HG03095 (cell line): ENCODE measurements at regions not wholly inside any gene's neighbourhood (a gene's known extent, or its start where the extent isn't known, plus 50 kb on each side); places are given as distances from the start of the nearest gene placed in this dataset.

Experiments used
- ATAC-seq: cut with Tn5 transposase; IDR thresholded peaks from one replicate; pipeline ENCODE4 v1.9.1; 2021; ENCODE audit warnings: moderate library complexity; ENCODE audit not compliant: unreplicated experiment

DNA sequence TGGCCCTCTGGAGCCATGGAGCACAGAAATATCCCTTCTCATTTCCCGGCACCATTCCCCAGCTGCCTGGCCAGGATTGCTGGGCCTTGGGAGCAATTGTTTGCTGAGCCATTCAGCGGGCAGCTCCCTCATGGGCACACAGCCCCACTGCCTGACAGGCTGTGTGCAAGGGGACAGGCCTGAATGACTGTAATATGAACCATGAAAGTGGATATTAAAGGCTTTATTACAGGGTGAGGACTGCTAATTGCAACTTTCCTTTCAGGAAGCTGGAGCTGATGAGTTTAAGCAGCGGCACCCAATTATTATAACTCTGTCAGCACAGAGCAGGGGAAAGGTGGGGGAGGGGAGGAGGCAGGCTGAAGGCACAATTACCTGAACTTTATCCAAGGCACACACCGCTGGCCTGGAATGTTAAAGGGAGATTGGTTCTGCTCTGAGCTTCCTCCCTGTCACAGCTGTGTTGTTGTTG is 159.8 kb upstream of the SDK2 start:
- ATAC-seq: no peak

- ATAC-seq: no peak
Observed at GRCh38 chr17:73806768-73807167, 162.5 kb upstream of the SDK2 start.

- ATAC-seq: no peak
Observed at GRCh38 chr17:73813201-73813600, 169.0 kb upstream of the SDK2 start.

GRCh38 chr17:73814075-73814474 is 169.8 kb upstream of the SDK2 start:
- ATAC-seq: no peak

DNA sequence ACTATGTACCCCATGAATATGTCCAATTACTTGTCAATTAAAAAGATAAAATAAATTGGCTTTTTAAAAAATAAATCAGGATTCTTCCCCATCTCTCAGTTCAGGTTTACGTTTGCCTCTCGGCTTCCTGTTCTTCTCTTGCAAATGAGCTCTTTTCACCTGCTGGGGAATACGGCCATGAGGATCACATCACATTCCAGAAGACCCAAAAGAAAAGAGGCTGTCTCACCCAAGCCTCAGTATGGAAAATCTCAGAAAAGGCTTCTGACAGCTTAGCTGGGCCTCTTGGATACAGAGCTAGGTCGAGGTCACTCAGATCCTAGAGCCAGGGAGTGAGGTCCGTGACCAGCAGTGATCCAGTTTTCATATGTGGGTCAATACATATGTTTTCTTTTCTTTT is 171.2 kb upstream of the SDK2 start:
- no peak for ATAC-seq

DNA sequence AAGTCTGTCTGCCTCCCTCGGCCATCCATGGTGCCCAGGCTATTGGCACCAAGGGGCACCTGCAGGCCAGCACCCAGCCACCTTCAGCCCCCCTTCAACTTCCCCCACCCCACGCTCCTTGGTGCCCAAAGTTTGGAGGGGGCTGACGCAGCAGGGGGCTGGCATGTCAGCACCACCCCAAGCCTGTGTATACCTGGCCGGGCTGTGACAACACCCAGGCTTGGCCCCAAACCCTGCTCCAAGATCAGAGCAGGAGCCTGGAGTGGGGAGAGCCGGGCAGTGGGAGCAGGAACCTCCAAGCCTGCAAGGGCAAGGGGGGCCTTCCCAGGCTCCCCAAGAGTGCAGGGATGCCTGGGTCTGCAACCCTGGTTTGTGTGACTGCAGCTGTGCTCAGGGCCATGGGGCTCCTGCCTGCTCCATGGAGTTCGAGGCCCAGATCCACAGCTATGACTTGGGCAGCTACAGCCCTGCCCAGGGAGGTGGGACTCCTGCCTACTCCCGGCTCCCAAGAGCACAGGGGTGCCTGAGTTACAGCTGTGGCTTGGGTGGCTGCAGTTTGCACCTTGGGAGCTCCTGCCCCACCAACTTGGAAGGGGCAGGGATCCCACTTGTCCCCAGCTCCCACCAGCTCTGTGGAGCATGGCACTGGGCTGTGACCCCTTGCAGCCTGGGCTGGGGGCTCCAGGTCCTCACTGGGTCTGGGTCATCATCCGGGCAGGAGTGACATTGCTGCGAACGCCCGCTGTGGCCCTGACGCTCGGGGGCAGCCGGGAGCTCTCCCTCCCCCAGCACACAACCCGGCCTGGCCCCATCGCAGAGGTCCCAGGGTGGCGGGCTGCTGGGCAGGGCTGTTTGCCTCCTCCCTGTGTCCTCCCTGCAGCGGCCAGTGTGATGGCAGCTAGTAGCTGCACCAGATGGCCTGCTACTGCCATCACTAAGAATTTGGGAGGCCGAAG is 175.5 kb upstream of the SDK2 start:
- no peak for ATAC-seq

DNA sequence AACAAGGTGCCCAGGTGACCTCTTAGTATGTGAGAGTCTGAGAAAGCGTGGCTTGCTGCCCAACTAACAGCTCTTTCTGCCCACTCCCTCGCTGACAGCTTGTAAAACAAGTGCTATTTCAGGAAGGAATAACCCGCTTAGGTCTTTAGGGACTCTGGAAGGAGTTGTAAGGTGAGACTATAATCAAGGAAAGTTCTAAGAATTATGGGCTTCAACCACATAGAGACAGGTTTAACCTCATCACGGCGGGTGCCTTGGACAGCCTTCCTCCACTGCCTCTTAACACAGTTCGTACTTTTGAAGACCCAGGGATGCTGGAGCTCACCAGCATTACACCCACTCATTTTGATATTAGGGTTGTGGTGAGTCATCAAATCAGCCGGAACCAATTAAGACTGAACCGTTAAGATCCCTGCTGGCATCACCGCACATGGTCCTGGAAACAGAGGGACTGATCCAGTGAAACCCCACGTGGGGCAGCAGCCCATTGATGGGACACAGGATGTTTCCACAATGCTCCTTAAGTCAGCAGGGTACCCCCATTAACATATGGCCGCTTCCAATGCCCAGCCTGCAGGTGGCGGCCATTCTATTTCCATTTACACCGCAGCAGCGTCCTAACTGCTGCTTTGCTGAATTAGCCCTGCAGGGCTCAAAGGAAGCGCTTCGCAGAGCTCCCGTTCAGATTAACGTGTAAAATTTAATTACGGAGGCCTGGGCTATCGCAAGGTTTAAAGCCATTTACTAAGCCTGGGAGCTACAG is 176.6 kb upstream of the SDK2 start:
- no peak for ATAC-seq

DNA sequence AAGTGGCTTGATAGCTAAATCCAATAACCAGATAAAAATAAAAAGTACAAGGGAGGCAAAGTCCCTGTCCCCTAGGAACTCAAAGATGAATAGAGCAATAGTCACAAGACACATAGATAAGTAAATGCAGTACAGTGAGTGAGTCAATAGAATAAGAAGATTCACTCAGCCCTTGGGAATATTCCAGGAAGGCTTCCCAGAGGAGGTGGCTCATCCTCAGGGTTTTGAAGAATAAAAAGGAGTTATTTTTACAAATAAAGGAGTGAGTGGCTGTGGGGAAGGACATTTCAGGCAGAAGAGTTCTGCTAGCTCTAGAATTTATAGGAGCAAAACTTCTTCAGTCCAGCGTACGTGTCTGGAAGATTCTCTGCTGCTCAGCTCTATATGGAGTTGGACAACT is 177.4 kb upstream of the SDK2 start:
- ATAC-seq: no peak

DNA sequence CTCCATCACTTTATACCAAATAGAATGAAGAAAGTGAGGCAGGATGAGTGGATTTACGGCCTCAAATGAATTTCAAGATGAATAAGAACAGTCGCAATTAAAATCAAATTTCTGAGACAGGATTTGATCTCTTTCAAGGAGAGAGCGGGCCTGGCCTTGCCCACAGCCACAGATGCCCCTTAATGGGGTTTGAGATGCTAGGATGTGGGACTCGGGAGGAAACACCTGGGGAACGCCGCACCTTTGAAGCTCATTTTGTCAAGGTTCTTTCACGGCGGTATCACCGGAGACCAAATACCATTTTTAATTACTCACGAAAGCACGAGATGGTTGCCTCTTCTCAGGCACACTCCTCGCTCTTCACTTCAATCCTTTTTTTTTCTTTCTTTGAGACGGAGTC is 178.1 kb upstream of the SDK2 start:
- ATAC-seq: no peak

GRCh38 chr17:73823684-73824083 is 179.4 kb upstream of the SDK2 start:
- no peak for ATAC-seq

- no peak for ATAC-seq
Observed at GRCh38 chr17:73824321-73824720, 180.1 kb upstream of the SDK2 start.

GRCh38 chr17:73826181-73826871 is 182.1 kb upstream of the SDK2 start:
- ATAC-seq: no peak

GRCh38 chr17:73826872-73827228 is 182.6 kb upstream of the SDK2 start:
- no peak for ATAC-seq

- no peak for ATAC-seq
Observed at GRCh38 chr17:73827627-73828291, 183.5 kb upstream of the SDK2 start.

DNA sequence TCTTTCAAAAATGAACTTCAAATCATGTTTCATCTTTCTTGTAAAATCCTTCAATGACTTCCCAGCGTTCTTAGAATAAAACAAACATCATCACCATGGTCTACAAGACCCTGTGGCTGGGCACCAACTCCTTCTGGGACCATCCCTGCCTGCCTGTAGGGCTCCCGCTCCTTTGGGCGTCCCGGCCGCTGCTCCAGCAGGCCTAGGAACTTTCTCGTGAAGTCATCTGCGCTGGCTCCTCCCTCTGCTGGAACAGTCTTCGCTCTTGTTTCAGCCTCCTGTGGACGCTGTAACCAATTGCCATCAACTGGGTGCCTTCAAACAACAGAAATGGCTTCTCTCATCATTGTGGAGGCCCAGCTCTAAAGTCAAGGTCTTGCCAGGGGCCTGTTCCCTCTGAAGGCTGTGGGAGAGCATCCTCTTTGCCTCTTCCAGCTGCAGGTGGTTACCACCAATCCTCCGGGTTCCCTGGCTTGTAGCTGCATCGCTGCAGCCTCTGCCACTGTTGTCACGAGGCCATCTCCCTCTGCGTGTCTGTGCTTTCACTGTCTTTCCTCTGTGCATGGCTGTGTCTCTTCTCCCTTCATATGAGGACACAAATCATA is 185.5 kb upstream of the SDK2 start:
- ATAC-seq: no peak

DNA sequence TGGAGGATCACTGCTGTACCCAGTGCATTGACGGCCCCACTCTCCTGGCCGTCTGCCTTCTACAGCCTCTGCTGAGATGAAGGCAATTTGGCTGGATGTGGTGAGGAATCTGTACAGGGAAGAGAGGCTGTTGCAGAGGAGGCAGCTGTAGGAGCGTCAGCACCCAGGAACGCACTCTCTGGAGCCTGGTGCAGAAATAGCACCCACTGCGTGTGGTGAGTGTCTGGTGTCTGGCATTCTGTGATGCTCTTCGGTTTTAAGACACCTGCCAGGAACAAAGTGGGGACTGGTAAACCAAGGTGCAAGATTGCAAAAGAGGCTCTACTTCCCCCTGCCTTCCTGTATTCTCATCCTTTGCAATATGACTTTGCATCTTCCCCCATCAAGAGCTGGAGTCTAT is 187.5 kb upstream of the SDK2 start:
- no peak for ATAC-seq

DNA sequence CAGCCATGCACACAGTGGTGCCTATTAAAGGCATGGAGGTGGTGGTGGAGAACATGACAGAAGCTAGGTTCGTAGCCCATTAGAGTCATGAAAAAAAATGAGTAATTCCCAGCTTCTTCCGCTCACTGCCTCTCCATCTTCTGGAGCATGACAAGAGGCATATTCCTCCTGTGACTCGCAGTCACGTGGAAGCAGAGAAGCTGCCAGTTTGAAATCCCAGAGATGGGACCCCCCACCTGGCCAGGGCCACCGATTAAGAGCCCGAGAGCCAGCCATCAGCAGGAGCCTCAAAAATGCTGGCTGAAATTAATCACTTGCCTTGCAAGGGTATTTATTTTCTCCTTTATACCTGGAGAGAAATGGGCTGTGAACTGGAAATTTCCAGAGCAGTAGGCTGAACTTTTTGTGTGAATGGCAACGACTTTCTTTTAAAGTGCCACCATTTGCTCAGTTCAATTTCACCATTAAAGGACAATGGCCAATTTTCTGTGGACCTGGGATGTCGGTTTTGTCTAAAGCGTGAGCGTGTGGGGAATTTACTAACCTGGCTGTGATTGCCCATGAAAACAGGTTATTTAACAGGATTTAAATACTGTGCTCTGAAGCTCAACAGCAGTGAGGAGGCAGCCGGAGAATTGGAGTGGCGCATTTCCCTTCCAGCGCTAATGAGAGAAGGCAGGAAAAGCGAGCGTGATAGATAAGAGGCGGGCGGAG is 189.7 kb upstream of the SDK2 start:
- ATAC-seq: no peak

- no peak for ATAC-seq
Observed at GRCh38 chr17:73834684-73835343, 190.6 kb upstream of the SDK2 start.

- ATAC-seq: no peak
Observed at GRCh38 chr17:73835605-73836004, 191.4 kb upstream of the SDK2 start.
